Kidney (tissue), 13 donors: ENCODE measurements at regions not wholly inside any gene's neighbourhood (a gene's known extent, or its start where the extent isn't known, plus 50 kb on each side); places are given as distances from the start of the nearest gene placed in this dataset.

Experiments used
- DNase-seq, 5 donors: peaks; one replicate each; pipeline ENCODE4 v3.0.0-alpha.2; 2013 to 2020
- FAIRE-seq: peaks from 2 replicates; lab custom pipeline; 2012; peaks lifted over from hg19 to GRCh38; lab: Jason Lieb, UNC
- H3K27ac ChIP-seq, 2 donors: one replicate each; pipeline ENCODE4 v1.7.0; 2013; ENCODE audit warnings: low read depth in 2 of 2, low read length in 2 of 2, inconsistent platforms in 1 of 2
- H3K27me3 ChIP-seq: one replicate; pipeline ENCODE4 v1.7.1; 2013; ENCODE audit warnings: low read length, inconsistent platforms; ENCODE audit not compliant: control insufficient read depth, insufficient read depth
- H3K36me3 ChIP-seq, 3 donors: one replicate each; pipeline versions ENCODE4 v1.7.0 to v1.7.1; 2013; ENCODE audit warnings: low read length in 3 of 3, control low read depth in 1 of 3, inconsistent platforms in 1 of 3; ENCODE audit not compliant: insufficient read depth in 3 of 3, control insufficient read depth in 2 of 3
- H3K4me1 ChIP-seq, 3 donors: one replicate each; pipeline versions ENCODE4 v1.7.0 to v1.7.1; 2013; ENCODE audit warnings: low read length in 3 of 3, inconsistent platforms in 1 of 3, low read depth in 1 of 3; ENCODE audit not compliant: control insufficient read depth in 2 of 3, insufficient read depth in 2 of 3
- H3K4me3 ChIP-seq, 3 donors: one replicate each; pipeline versions ENCODE4 v1.7.0 to v1.8.1; 2013; ENCODE audit warnings: low read length in 3 of 3, control low read depth in 1 of 3, inconsistent platforms in 1 of 3
- H3K9ac ChIP-seq, 3 donors: one replicate each; pipeline versions ENCODE4 v1.7.0 to v1.7.1; 2013; ENCODE audit warnings: low read length in 3 of 3, control low read depth in 1 of 3, inconsistent platforms in 1 of 3
- H3K9me3 ChIP-seq, 3 donors: one replicate each; pipeline versions ENCODE4 v1.7.0 to v1.7.1; 2013; ENCODE audit warnings: low read length in 3 of 3, control low read depth in 1 of 3, inconsistent platforms in 1 of 3; ENCODE audit not compliant: control insufficient read depth in 2 of 3, insufficient read depth in 1 of 3
- intact Hi-C: fragments of 100-400 bp; cut with DNase I; formaldehyde crosslinking; loops from one replicate; pipeline ENCODE4 v1.11.1; 2022
- TF ChIP-seq, protein P1 (sequence below): IDR thresholded peaks from 3 replicates; pipeline ENCODE4 v1.5.1; 2012; ENCODE audit warnings: mild to moderate bottlenecking, moderate library complexity, borderline replicate concordance; ENCODE audit not compliant: insufficient read depth; ENCODE audit errors: extremely low read depth
- donor health status: control.
- donor health status: control.
- donor health status: control.
- donor health status: control.
- donor health status: control.
- donor health status: DM: yes; HTN: yes; CAD: no.
- donor health status: Normal renal cell carcinoma (clear cell type).

GRCh38 chr6:125549202-125549884 is 200.1 kb upstream of the HEY2 start:
- no peaks in the 10 kb centered on the region for H3K9me3 ChIP-seq
- no peaks in the 10 kb centered on the region for H3K27me3 ChIP-seq
- intact Hi-C loops = no loop called here
- no peak overlapping the region for H3K9ac ChIP-seq
- DNase-seq (no peak), FAIRE-seq (no peak)
- H3K27ac ChIP-seq = no peak overlapping the region
- H3K4me1 ChIP-seq = no peaks in the 10 kb centered on the region
- TF ChIP-seq, protein P1, sequence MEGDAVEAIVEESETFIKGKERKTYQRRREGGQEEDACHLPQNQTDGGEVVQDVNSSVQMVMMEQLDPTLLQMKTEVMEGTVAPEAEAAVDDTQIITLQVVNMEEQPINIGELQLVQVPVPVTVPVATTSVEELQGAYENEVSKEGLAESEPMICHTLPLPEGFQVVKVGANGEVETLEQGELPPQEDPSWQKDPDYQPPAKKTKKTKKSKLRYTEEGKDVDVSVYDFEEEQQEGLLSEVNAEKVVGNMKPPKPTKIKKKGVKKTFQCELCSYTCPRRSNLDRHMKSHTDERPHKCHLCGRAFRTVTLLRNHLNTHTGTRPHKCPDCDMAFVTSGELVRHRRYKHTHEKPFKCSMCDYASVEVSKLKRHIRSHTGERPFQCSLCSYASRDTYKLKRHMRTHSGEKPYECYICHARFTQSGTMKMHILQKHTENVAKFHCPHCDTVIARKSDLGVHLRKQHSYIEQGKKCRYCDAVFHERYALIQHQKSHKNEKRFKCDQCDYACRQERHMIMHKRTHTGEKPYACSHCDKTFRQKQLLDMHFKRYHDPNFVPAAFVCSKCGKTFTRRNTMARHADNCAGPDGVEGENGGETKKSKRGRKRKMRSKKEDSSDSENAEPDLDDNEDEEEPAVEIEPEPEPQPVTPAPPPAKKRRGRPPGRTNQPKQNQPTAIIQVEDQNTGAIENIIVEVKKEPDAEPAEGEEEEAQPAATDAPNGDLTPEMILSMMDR = no peak
- no peaks in the 10 kb centered on the region for H3K36me3 ChIP-seq
- H3K4me3 ChIP-seq = no peak overlapping the region

GRCh38 chr6:125550892-125551291 is 198.5 kb upstream of the HEY2 start:
- DNase-seq (no peak), FAIRE-seq (no peak)
- Histone ChIP-seq H3K9ac (no peak overlapping the region), H3K4me1 (no peaks in the 10 kb centered on the region), H3K27ac (no peak overlapping the region), H3K9me3 (no peaks in the 10 kb centered on the region), H3K4me3 (no peak overlapping the region), H3K36me3 (no peaks in the 10 kb centered on the region), H3K27me3 (no peaks in the 10 kb centered on the region)
- intact Hi-C loops = no loop called here
- TF ChIP-seq, protein P1 = no peak

DNA sequence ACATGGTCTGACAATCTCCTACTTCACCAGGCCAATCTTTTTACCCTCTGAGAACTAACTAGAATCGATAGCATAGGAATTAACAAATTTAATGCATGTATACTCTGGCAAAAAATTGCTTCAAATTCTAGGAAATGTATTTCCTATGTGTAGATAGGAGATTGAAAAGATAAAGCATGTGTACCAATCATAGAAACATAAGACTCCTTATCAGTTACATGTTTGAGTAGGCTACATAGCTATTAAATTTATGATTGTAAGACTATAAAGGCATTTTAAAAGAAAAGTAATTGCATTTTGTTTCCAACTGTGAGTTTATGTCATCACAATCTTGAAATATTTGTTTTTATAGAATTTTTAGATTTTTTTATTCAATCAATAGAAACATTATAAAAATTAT is 196.6 kb upstream of the HEY2 start:
- Histone ChIP-seq H3K36me3 (no peaks in the 10 kb centered on the region), H3K4me3 (no peak overlapping the region), H3K27me3 (no peaks in the 10 kb centered on the region), H3K9me3 (no peaks in the 10 kb centered on the region), H3K27ac (no peak overlapping the region), H3K9ac (no peak overlapping the region), H3K4me1 (no peaks in the 10 kb centered on the region)
- TF ChIP-seq, protein P1 = no peak
- DNase-seq = no peak
- intact Hi-C loops = no loop called here
- FAIRE-seq = no peak

DNA sequence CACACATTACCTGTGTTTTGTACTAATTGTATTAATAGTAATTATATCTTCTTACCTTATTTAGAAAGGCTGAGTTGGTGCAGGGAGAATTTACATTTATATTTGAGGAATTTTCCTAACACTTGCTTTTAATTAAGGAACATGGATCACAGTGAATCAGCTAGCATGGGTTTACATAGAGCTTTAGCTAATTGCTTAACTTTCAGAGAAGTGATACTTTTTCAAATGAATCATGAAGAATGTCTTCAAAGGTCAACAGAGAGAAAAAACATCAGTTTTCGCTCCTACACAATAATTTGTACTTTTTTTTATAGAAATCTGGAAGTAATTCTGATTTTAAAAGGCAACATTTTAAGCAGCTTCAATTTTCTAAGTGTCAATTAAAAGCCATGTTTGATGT is 195.0 kb upstream of the HEY2 start:
- Histone ChIP-seq H3K27me3 (no peaks in the 10 kb centered on the region), H3K4me1 (no peaks in the 10 kb centered on the region), H3K9ac (no peak overlapping the region), H3K27ac (no peak overlapping the region), H3K9me3 (no peaks in the 10 kb centered on the region), H3K4me3 (no peak overlapping the region), H3K36me3 (no peaks in the 10 kb centered on the region)
- DNase-seq = no peak
- TF ChIP-seq, protein P1 = no peak
- intact Hi-C loops = no loop called here
- FAIRE-seq = no peak
